Activated B cell treated with CpG ODN at 0.5 μM for 24 hours (primary cell): ENCODE measurements at regions not wholly inside any gene's neighbourhood (a gene's known extent, or its start where the extent isn't known, plus 50 kb on each side); places are given as distances from the start of the nearest gene placed in this dataset.

Source experiments
- ATAC-seq: fragments of 200-7000 bp; cut with Tn5 transposase; one replicate; pipeline ENCODE4 v1.10.0; 2021; ENCODE audit warnings: low read depth, mild to moderate bottlenecking, moderate library complexity
- CTCF ChIA-PET: fragments of 350-600 bp; sonication (Branson Sonifier 250); formaldehyde crosslinking; loops from one replicate; lab custom pipeline; 2021; ENCODE audit warnings: antibody characterized with exemption; lab: Charles Lee
- POLR2A ChIA-PET: fragments of 350-600 bp; sonication (Branson Sonifier 250); formaldehyde crosslinking; loops from one replicate; lab custom pipeline; 2021; ENCODE audit warnings: antibody characterized with exemption; lab: Charles Lee
- DNase-seq: peaks from one replicate; pipeline ENCODE4 v3.0.0; 2022
- H3K27ac Mint-ChIP-seq: one replicate; pipeline ENCODE4 v1.8.0; 2020; ENCODE audit warnings: mixed read lengths
- H3K27me3 Mint-ChIP-seq: one replicate; pipeline ENCODE4 v1.8.0; 2021; ENCODE audit warnings: mixed read lengths
- H3K36me3 Mint-ChIP-seq: one replicate; pipeline ENCODE4 v1.8.0; 2021; ENCODE audit warnings: low read depth, mixed read lengths
- H3K4me1 Mint-ChIP-seq: one replicate; pipeline ENCODE4 v1.8.0; 2021; ENCODE audit warnings: mixed read lengths
- H3K4me3 Mint-ChIP-seq: one replicate; pipeline ENCODE4 v1.8.0; 2020; ENCODE audit warnings: mild to moderate bottlenecking, mixed read lengths
- H3K9me3 Mint-ChIP-seq: one replicate; pipeline ENCODE4 v1.8.0; 2020; ENCODE audit warnings: mixed read lengths
- intact Hi-C: fragments of 100-400 bp; cut with micrococcal nuclease; formaldehyde crosslinking; loops from one replicate; pipeline ENCODE4 v1.15.1; 2024
- TF ChIP-seq, protein P1 (sequence below): fragments of 200-600 bp; IDR thresholded peaks from one replicate; pipeline ENCODE4 v1.8.0; 2022; ENCODE audit warnings: antibody characterized with exemption, mild to moderate bottlenecking

GRCh38 chr2:79368116-79368630, 144.7 kb upstream of the CTNNA2 start:
- ChIA-PET POLR2A (no interaction called here), CTCF (no interaction called here)
- Mint-ChIP-seq H3K4me1 (no peaks in the 10 kb centered on the region), H3K4me3 (no peak overlapping the region), H3K27ac (no peak overlapping the region), H3K36me3 (no peaks in the 10 kb centered on the region), H3K27me3 (no peaks in the 10 kb centered on the region), H3K9me3 (peaks cover 2% of the 10 kb centered on the region)
- ATAC-seq (no peak), DNase-seq (no peak)
- TF ChIP-seq, protein P1, sequence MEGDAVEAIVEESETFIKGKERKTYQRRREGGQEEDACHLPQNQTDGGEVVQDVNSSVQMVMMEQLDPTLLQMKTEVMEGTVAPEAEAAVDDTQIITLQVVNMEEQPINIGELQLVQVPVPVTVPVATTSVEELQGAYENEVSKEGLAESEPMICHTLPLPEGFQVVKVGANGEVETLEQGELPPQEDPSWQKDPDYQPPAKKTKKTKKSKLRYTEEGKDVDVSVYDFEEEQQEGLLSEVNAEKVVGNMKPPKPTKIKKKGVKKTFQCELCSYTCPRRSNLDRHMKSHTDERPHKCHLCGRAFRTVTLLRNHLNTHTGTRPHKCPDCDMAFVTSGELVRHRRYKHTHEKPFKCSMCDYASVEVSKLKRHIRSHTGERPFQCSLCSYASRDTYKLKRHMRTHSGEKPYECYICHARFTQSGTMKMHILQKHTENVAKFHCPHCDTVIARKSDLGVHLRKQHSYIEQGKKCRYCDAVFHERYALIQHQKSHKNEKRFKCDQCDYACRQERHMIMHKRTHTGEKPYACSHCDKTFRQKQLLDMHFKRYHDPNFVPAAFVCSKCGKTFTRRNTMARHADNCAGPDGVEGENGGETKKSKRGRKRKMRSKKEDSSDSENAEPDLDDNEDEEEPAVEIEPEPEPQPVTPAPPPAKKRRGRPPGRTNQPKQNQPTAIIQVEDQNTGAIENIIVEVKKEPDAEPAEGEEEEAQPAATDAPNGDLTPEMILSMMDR = no peak
- intact Hi-C loops = no loop called here

DNA sequence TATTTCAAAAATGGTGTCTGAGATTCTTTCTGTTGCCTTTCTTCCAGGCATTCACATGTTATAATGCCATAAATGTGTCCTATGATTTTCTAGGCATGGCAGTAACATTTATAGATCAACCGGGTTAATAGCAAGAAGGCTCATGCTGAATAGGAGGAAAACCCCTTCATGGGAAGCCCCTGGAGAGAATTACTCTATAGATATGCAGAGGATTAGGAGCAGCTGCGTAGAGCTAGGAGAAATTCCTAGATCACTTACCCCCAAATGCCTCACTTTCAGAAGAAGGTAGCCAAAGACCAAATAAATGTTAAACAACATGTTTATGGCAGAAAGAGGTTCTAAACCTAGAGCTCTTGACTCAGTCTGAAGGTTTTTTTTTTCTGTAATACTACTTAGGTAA, 153.4 kb upstream of the CTNNA2 start:
- ChIA-PET CTCF (no interaction called here), POLR2A (no interaction called here)
- no peak for DNase-seq
- intact Hi-C loops = no loop called here
- Mint-ChIP-seq H3K4me1 (no peaks in the 10 kb centered on the region), H3K4me3 (no peak overlapping the region), H3K36me3 (no peaks in the 10 kb centered on the region), H3K9me3 (peaks cover 6% of the 10 kb centered on the region), H3K27me3 (no peaks in the 10 kb centered on the region), H3K27ac (no peak overlapping the region)
- TF ChIP-seq, protein P1 = no peak
- ATAC-seq = no peak

- Mint-ChIP-seq H3K9me3 (peaks cover 10% of the 10 kb centered on the region), H3K4me3 (no peak overlapping the region), H3K4me1 (no peaks in the 10 kb centered on the region), H3K27ac (no peak overlapping the region), H3K27me3 (no peaks in the 10 kb centered on the region), H3K36me3 (no peaks in the 10 kb centered on the region)
- TF ChIP-seq, protein P1 = no peak
- ChIA-PET CTCF (no interaction called here), POLR2A (no interaction called here)
- DNase-seq = no peak
- ATAC-seq = no peak
- intact Hi-C loops = no loop called here
Measured at GRCh38 chr2:79355569-79355968, 157.3 kb upstream of the CTNNA2 start.

GRCh38 chr2:79327460-79327859, 167.9 kb upstream of the REG3A start:
- ChIA-PET POLR2A (no interaction called here), CTCF (no interaction called here)
- Mint-ChIP-seq H3K27me3 (no peaks in the 10 kb centered on the region), H3K27ac (no peak overlapping the region), H3K4me3 (no peak overlapping the region), H3K9me3 (peaks cover 3% of the 10 kb centered on the region), H3K4me1 (no peaks in the 10 kb centered on the region), H3K36me3 (no peaks in the 10 kb centered on the region)
- intact Hi-C loops = no loop called here
- TF ChIP-seq, protein P1 = no peak
- no peak for DNase-seq
- no peak for ATAC-seq

DNA sequence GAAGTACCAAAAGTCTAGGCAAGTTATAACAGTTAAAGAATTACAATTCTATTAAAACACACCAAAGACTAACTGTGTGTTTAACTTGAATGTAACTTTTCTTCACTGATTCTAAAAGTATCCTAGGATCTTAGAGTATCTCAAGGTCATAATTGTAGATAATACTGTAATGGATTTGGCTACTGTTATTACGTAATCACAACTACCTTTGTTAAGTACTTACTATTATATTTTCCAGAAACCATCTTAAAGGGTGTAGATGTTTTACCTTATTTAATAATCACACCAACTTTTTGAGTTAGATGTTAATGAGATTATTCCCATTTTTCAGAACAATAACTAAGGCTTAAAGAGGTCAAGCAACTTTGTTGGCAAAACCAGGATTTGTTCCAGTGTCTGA, 161.3 kb upstream of the REG3A start:
- Mint-ChIP-seq H3K9me3 (peaks cover 2% of the 10 kb centered on the region), H3K4me3 (no peak overlapping the region), H3K36me3 (no peaks in the 10 kb centered on the region), H3K4me1 (no peaks in the 10 kb centered on the region), H3K27me3 (no peaks in the 10 kb centered on the region), H3K27ac (no peak overlapping the region)
- ATAC-seq (no peak), DNase-seq (no peak)
- intact Hi-C loops = no loop called here
- TF ChIP-seq, protein P1 = no peak
- ChIA-PET CTCF (no interaction called here), POLR2A (no interaction called here)
